K562 (cell line): ENCODE measurements at regions not wholly inside any gene's neighbourhood (a gene's known extent, or its start where the extent isn't known, plus 50 kb on each side); places are given as distances from the start of the nearest gene placed in this dataset.

Experiments used
- ATAC-seq: fragments of 200-7000 bp; cut with Tn5 transposase; 3 replicates; pipeline ENCODE4 v1.9.1; 2020; ENCODE audit warnings: moderate library complexity
- BruUV-seq: library from RNA; stranded (reverse); fragments of 400-500 nt; replicated peaks from 2 replicates; lab custom pipeline; 2021; lab: Mats Ljungman, UMichigan
- CTCF ChIA-PET: fragments of 300-600 bp; formaldehyde crosslinking; extraction: SDS; loops from one replicate; lab custom pipeline; 2021; ENCODE audit warnings: low intra/inter-chr PET ratio; lab: Yijun Ruan, JAX
- POLR2A ChIA-PET: fragments of 300-600, 350-650 bp; sonication (Branson Sonifier 250); formaldehyde crosslinking; extraction: SDS; loops from one replicate; lab custom pipeline; 2021; ENCODE audit warnings: antibody characterized with exemption, inconsistent platforms; lab: Yijun Ruan, JAX
- DNase-seq, 4 experiments: peaks; one replicate each; pipeline versions ENCODE4 v3.0.0 to v3.0.0-alpha.2; 2011 to 2018; ENCODE audit warnings: low spot score in 3 of 4, mixed read lengths in 3 of 4; ENCODE audit errors: extremely low read depth in 1 of 4
- FAIRE-seq: peaks from 2 replicates; lab custom pipeline; 2011; peaks lifted over from hg19 to GRCh38; lab: Jason Lieb, UNC
- H2AFZ ChIP-seq: 2 replicates; pipeline ENCODE4 v1.6.0; 2011; ENCODE audit warnings: low read depth, low read length, control low read depth, inconsistent platforms
- H3K27ac ChIP-seq: fragments of 200-600 bp; 3 replicates; pipeline ENCODE4 v1.8.0; 2011; ENCODE audit warnings: low read depth, mild to moderate bottlenecking, control low read depth, inconsistent platforms, low read length, moderate library complexity, mixed read lengths; ENCODE audit errors: extremely low read depth
- H3K27me3 ChIP-seq, 2 experiments: fragments of 300-600 bp in 1 of 2; 2 replicates in 1 of 2; 3 replicates in 1 of 2; pipeline versions ENCODE4 v1.6.0 to v1.8.0; 2011; ENCODE audit warnings: inconsistent platforms in 2 of 2, low read length in 2 of 2, mild to moderate bottlenecking in 1 of 2, mixed read lengths in 1 of 2, moderate library complexity in 1 of 2; ENCODE audit not compliant: control insufficient read depth in 2 of 2, insufficient read depth in 2 of 2
- H3K36me3 ChIP-seq: fragments of 300-600 bp; 3 replicates; pipeline ENCODE4 v1.8.0; 2011; ENCODE audit warnings: mild to moderate bottlenecking, low read length, inconsistent platforms; ENCODE audit not compliant: control insufficient read depth, insufficient read depth
- H3K4me1 ChIP-seq, 2 experiments: fragments of 200-600 bp in 1 of 2; replicated peaks in 1 of 2; 2 replicates in 1 of 2; 3 replicates in 1 of 2; pipeline versions ENCODE4 v1.5.1 to v1.8.0; 2011; ENCODE audit warnings: inconsistent platforms in 2 of 2, low read length in 2 of 2, mild to moderate bottlenecking in 1 of 2, mixed read lengths in 1 of 2, moderate library complexity in 1 of 2; ENCODE audit not compliant: control insufficient read depth in 2 of 2, insufficient read depth in 2 of 2
- H3K4me2 ChIP-seq: 2 replicates; pipeline ENCODE4 v1.6.1; 2011; ENCODE audit warnings: low read length, control low read depth, inconsistent platforms, mixed read lengths; ENCODE audit not compliant: insufficient read depth
- H3K4me3 ChIP-seq: fragments of 200-600 bp; sonication (generic), shearing (Covaris generic); 2 replicates; pipeline ENCODE4 v1.5.1; 2016; ENCODE audit warnings: control low read depth, inconsistent platforms
- H3K79me2 ChIP-seq: fragments of 200-600 bp; 3 replicates; pipeline ENCODE4 v1.8.0; 2011; ENCODE audit warnings: low read length, inconsistent platforms; ENCODE audit not compliant: control insufficient read depth, insufficient read depth
- H3K9ac ChIP-seq, 2 experiments: 2 replicates each; pipeline versions ENCODE4 v1.6.0 to v1.6.1; 2011; ENCODE audit warnings: low read depth in 2 of 2, low read length in 2 of 2, control low read depth in 1 of 2, inconsistent platforms in 1 of 2, mild to moderate bottlenecking in 1 of 2, mixed read lengths in 1 of 2; ENCODE audit not compliant: insufficient read depth in 1 of 2
- H3K9me1 ChIP-seq: one replicate; pipeline ENCODE4 v1.6.0; 2011; ENCODE audit warnings: inconsistent platforms, mild to moderate bottlenecking, low read length, moderate library complexity; ENCODE audit not compliant: control insufficient read depth, insufficient read depth
- H3K9me3 ChIP-seq: replicated peaks from 2 replicates; pipeline ENCODE4 v1.5.1; 2011; ENCODE audit warnings: low read depth, low read length, inconsistent platforms; ENCODE audit not compliant: control insufficient read depth, insufficient read depth
- H4K20me1 ChIP-seq: replicated peaks from 2 replicates; pipeline ENCODE4 v1.6.1; 2011; ENCODE audit warnings: low read length, inconsistent platforms, mixed read lengths; ENCODE audit not compliant: control insufficient read depth, insufficient read depth
- CEBPB ChIP-seq: fragments of 450-650 bp; IDR thresholded peaks from 2 replicates; pipeline ENCODE4 v1.6.1; 2016; ENCODE audit warnings: missing genetic modification characterization, missing compliant biosample characterization
- KLF1 ChIP-seq: fragments of 450-650 bp; IDR thresholded peaks from 2 replicates; pipeline ENCODE4 v1.6.1; 2016; ENCODE audit warnings: missing genetic modification characterization, missing compliant biosample characterization
- MCM2 ChIP-seq: fragments of 450-650 bp; IDR thresholded peaks from 2 replicates; pipeline ENCODE4 v1.6.1; 2017; ENCODE audit warnings: low read depth, mild to moderate bottlenecking
- RERE ChIP-seq: sonication (generic); formaldehyde crosslinking; IDR thresholded peaks from 2 replicates; pipeline ENCODE4 v1.8.0; 2023; ENCODE audit warnings: missing genetic modification reagents, mild to moderate bottlenecking, borderline replicate concordance
- TCFL5 ChIP-seq: fragments of 250-450 bp; sonication (Bioruptor Pico); conservative IDR thresholded peaks from 2 replicates; pipeline ENCODE4 v1.6.1; 2021; ENCODE audit warnings: mild to moderate bottlenecking, moderate library complexity, matching md5 sums
- USF2 ChIP-seq: sonication (generic); formaldehyde crosslinking; IDR thresholded peaks from 2 replicates; pipeline ENCODE4 v1.5.0; 2020; ENCODE audit warnings: missing genetic modification reagents
- ZNF277 ChIP-seq: fragments of 250-450 bp; sonication (Bioruptor Pico); IDR thresholded peaks from 2 replicates; pipeline ENCODE4 v1.8.0; 2022; ENCODE audit warnings: inconsistent platforms, mild to moderate bottlenecking, moderate library complexity, borderline replicate concordance
- ZNF398 ChIP-seq: fragments of 250-450 bp; sonication (Bioruptor Pico); IDR thresholded peaks from 2 replicates; pipeline ENCODE4 v1.8.0; 2021; ENCODE audit warnings: moderate library complexity, mild to moderate bottlenecking, inconsistent platforms
- ZNF445 ChIP-seq: fragments of 250-450 bp; sonication (Bioruptor Pico); IDR thresholded peaks from 2 replicates; pipeline ENCODE4 v1.4.0; 2020; ENCODE audit warnings: low read depth, mild to moderate bottlenecking, moderate library complexity
- ZNF644 ChIP-seq: fragments of 200-800 bp; sonication (Bioruptor generic); IDR thresholded peaks from 2 replicates; pipeline ENCODE4 v1.6.1; 2016; ENCODE audit warnings: low read depth, missing genetic modification characterization, missing compliant biosample characterization
- WGBS: fragments of 100-300 bp; shearing (Covaris generic); methylation state at CpG from one replicate; pipeline ENCODE4 v1.1.6; 2016; ENCODE audit warnings: low coverage, mixed read lengths; ENCODE audit not compliant: insufficient coverage; ENCODE audit errors: missing lambda C conversion rate; 5-methylcytosine and 5-hydroxymethylcytosine counted together
- in situ Hi-C: fragments of 300-500 bp; cut with MboI; formaldehyde crosslinking; loops from 4 replicates; pipeline ENCODE4 v1.15.0; 2018; ENCODE audit warnings: inconsistent platforms, mixed read lengths
- intact Hi-C: fragments of 100-400 bp; cut with micrococcal nuclease; formaldehyde crosslinking; loops from 2 replicates; pipeline ENCODE4 v1.14.2; 2022

GRCh38 chr9:73906671-73907070 is 590.5 kb upstream of the RORB start:
- H4K20me1 ChIP-seq: no peaks in the 10 kb centered on the region
- no peak overlapping the region for H3K9ac ChIP-seq
- CTCF ChIA-PET: no interaction called here
- POLR2A ChIA-PET: no interaction called here
- no peak overlapping the region for H3K27ac ChIP-seq
- H3K36me3 ChIP-seq: no peaks in the 10 kb centered on the region
- intact Hi-C loops (loop anchor here (10.0 kb wide), 1 partner anchor 82 kb away; no protein-coding TSS in a partner anchor), in situ Hi-C loops (no loop called here)
- H3K79me2 ChIP-seq: no peaks in the 10 kb centered on the region
- DNase-seq (no peak), ATAC-seq (no peak), FAIRE-seq (no peak)
- no peaks in the 10 kb centered on the region for H3K4me1 ChIP-seq
- no peaks in the 10 kb centered on the region for H3K9me3 ChIP-seq
- no peak overlapping the region for H2AFZ ChIP-seq
- no peaks in the 10 kb centered on the region for H3K9me1 ChIP-seq
- no peak overlapping the region for H3K4me3 ChIP-seq
- WGBS: no CpG with 5 or more reads among the region's 1 CpG
- H3K27me3 ChIP-seq: no peaks in the 10 kb centered on the region
- H3K4me2 ChIP-seq: no peak overlapping the region
- BruUV-seq: no TSS peak
- TF ChIP-seq ZNF644 (no peak), ZNF398 (CRISPR knock-in tag) (no peak), RERE (no peak), MCM2 (no peak), ZNF445 (CRISPR knock-in tag) (no peak), USF2 (CRISPR knock-in tag) (no peak), ZNF277 (CRISPR knock-in tag) (no peak), KLF1 (no peak), TCFL5 (CRISPR knock-in tag) (no peak), CEBPB (tag) (no peak)
